Thoracic aorta (tissue), 2 donors: ENCODE measurements at regions not wholly inside any gene's neighbourhood (a gene's known extent, or its start where the extent isn't known, plus 50 kb on each side); places are given as distances from the start of the nearest gene placed in this dataset.
"Not testable (repeated sequence)": the region's sequence is repeated elsewhere in the genome, so short reads cannot be mapped to it uniquely, and the experiment has no call there.

Source experiments
- ATAC-seq: fragments of 150-250 bp; one replicate; pipeline ENCODE4 v1.8.0; 2017; ENCODE audit warnings: low read depth; ENCODE audit not compliant: insufficient number of reproducible peaks, low FRiP score
- DNase-seq: peaks from one replicate; pipeline ENCODE4 v3.0.0-alpha.2; 2020; ENCODE audit warnings: low spot score
- H3K27ac ChIP-seq, 2 donors: fragments of 200-600 bp; sonication (generic); 1 replicate in 1 of 2; 2 replicates in 1 of 2; pipeline ENCODE4 v1.5.1; 2016; ENCODE audit warnings: mild to moderate bottlenecking in 2 of 2, moderate library complexity in 2 of 2
- H3K27me3 ChIP-seq: fragments of 200-600 bp; sonication (generic); replicated peaks from 2 replicates; pipeline ENCODE4 v1.6.0; 2016; ENCODE audit warnings: mild to moderate bottlenecking; ENCODE audit not compliant: insufficient read depth
- H3K36me3 ChIP-seq: fragments of 200-600 bp; sonication (generic); one replicate; pipeline ENCODE4 v1.5.1; 2016
- H3K4me1 ChIP-seq, 2 donors: fragments of 200-600 bp; sonication (generic); 1 replicate in 1 of 2; 2 replicates in 1 of 2; pipeline versions ENCODE4 v1.5.1 to v1.6.0; 2016; ENCODE audit warnings: low read depth in 2 of 2, mild to moderate bottlenecking in 1 of 2; ENCODE audit not compliant: control insufficient read depth in 1 of 2
- H3K4me3 ChIP-seq: fragments of 200-600 bp; sonication (generic); 2 replicates; pipeline ENCODE4 v1.5.1; 2016; ENCODE audit warnings: mild to moderate bottlenecking
- H3K9me3 ChIP-seq: fragments of 200-600 bp; sonication (generic); 2 replicates; pipeline ENCODE4 v1.5.1; 2016
- CTCF ChIP-seq: fragments of 200-600 bp; sonication (generic); IDR thresholded peaks from one replicate; pipeline ENCODE4 v1.5.1; 2019; ENCODE audit warnings: antibody characterized with exemption

- ATAC-seq (no peak), DNase-seq (no peak)
- Histone ChIP-seq H3K27ac (no peak overlapping the region), H3K27me3 (no peaks in the 10 kb centered on the region), H3K4me1 (no peaks in the 10 kb centered on the region), H3K36me3 (no peaks in the 10 kb centered on the region), H3K4me3 (no peak overlapping the region), H3K9me3 (peaks cover 12% of the 10 kb centered on the region)
- no peak for TF ChIP-seq CTCF
Measured at GRCh38 chr2:12020833-12021469, 274.5 kb downstream of the LPIN1 start.

GRCh38 chr2:12024197-12024907, 277.9 kb downstream of the LPIN1 start:
- H3K27ac ChIP-seq, H3K36me3 ChIP-seq, ATAC-seq, H3K4me3 ChIP-seq, DNase-seq, H3K4me1 ChIP-seq, H3K27me3 ChIP-seq: not testable (repeated sequence)
- H3K9me3 ChIP-seq, result peaks cover 12% of the 10 kb centered on the region

DNA sequence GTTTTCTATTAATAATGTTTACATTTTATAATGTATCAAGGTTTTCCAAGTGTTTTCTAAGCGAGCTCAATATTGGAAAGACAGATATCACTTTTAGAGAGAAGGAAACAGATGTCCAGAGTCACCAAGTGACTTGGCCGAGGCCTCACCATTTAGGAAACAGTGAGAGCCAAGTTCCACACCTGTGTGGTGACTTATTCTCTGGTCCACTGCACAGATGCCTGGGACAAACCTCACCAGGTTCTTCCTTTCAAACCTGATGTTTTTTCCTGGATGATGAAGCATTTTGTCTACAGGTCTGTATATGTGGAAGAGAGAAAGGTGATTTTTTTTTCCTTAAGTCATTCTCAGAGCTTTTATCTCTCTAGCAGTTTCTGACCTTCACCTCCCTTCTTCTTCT, 280.7 kb downstream of the LPIN1 start:
- no peaks in the 10 kb centered on the region for H3K36me3 ChIP-seq
- ATAC-seq, result no peak
- DNase-seq, result no peak
- no peaks in the 10 kb centered on the region for H3K9me3 ChIP-seq
- H3K4me1 ChIP-seq, result no peaks in the 10 kb centered on the region
- H3K4me3 ChIP-seq, result no peak overlapping the region
- no peak overlapping the region for H3K27ac ChIP-seq
- H3K27me3 ChIP-seq, result no peaks in the 10 kb centered on the region
- TF ChIP-seq CTCF, result no peak

DNA sequence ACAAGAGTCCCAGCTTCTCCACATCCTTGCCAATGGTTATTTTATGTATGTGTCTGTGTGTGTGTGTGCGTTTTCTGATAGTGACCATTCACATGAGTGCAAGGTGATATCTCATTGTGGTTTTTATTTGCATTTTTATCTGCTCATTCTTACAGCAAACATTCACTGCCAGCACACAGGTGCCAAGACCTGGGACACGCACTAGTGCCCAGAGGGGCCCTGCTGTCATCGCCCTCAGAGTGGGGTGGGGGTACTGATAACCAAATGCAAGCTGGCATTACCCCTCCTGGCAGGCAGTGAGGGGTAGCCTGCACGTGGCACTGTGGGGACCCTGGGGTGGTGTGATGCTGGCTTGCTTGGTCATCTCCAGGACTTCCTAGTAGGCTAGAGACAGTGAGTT, 285.4 kb downstream of the LPIN1 start:
- Histone ChIP-seq H3K27me3 (no peaks in the 10 kb centered on the region), H3K4me3 (no peak overlapping the region), H3K4me1 (no peaks in the 10 kb centered on the region), H3K27ac (no peak overlapping the region), H3K36me3 (no peaks in the 10 kb centered on the region), H3K9me3 (no peaks in the 10 kb centered on the region)
- DNase-seq, result no peak
- ATAC-seq, result no peak
- TF ChIP-seq CTCF, result no peak

DNA sequence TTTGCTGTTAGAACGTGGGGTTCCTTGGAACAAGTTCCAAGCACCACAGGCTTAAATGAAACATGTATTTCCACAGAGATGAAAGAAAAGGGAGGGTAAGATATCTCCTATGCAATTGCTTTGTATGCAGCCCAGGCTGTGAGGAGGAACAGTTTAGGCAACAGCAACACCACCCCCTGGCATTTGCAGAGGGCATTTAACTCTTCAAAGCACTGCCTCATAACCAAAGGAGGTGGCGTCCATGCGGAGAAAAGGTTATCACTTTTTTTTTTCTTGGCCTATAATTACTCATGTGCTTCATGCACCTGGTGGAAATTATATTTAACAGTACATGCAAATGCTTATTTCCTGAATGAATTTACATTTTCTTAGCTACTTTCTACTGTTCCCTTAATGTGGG, 286.0 kb downstream of the LPIN1 start:
- H3K9me3 ChIP-seq, result no peaks in the 10 kb centered on the region
- no peak overlapping the region for H3K4me3 ChIP-seq
- DNase-seq (no peak), ATAC-seq (no peak)
- H3K27ac ChIP-seq, result no peak overlapping the region
- TF ChIP-seq CTCF, result no peak
- no peaks in the 10 kb centered on the region for H3K27me3 ChIP-seq
- H3K4me1 ChIP-seq, result no peaks in the 10 kb centered on the region
- no peaks in the 10 kb centered on the region for H3K36me3 ChIP-seq
